ENCODE measurements at regions not wholly inside any gene's neighbourhood (a gene's known extent, or its start where the extent isn't known, plus 50 kb on each side); places are given as distances from the start of the nearest gene placed in this dataset.

DNA sequence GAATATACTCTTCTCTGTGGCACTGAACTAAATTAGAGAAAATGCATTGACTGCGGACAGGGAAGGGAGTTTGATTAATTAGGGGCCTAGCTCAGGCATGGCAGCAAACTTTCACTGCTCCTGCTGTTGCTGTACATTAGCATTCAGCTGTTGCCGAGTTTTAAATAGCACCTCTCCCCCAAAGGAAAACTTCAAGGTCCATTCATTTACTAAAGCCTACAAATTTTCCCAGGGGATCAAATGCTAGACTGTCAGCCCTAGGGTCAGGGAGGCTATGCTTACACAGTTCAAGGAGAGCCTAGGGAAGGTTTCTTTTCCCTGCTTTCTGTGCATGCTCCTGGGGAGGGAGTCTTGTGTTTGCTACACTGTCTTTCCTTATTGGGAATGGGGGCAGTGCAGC, 60.0 kb upstream of the GZMB start:
- ATAC-seq (no peak), DNase-seq (ENCODE audit: low read depth in 1 of 2, low spot score in 1 of 2) (no peak), FAIRE-seq (no peak)
- ChIA-PET POLR2A (no interaction called here), CTCF (no interaction called here)
- TF ChIP-seq EHMT2 (IDR thresholded peaks at IDR 0.05; ENCODE audit: low read depth) (no peak), PBX3 (IDR thresholded peaks at IDR 0.05) (no peak), HOXA7 (CRISPR knock-in tag; IDR thresholded peaks at IDR 0.05) (no peak), RFX5 (IDR thresholded peaks at IDR 0.05) (no peak), POLR2A (IDR thresholded peaks at IDR 0.05; ENCODE audit: low read length) (no peak)
- TF ChIP-seq, protein P1, sequence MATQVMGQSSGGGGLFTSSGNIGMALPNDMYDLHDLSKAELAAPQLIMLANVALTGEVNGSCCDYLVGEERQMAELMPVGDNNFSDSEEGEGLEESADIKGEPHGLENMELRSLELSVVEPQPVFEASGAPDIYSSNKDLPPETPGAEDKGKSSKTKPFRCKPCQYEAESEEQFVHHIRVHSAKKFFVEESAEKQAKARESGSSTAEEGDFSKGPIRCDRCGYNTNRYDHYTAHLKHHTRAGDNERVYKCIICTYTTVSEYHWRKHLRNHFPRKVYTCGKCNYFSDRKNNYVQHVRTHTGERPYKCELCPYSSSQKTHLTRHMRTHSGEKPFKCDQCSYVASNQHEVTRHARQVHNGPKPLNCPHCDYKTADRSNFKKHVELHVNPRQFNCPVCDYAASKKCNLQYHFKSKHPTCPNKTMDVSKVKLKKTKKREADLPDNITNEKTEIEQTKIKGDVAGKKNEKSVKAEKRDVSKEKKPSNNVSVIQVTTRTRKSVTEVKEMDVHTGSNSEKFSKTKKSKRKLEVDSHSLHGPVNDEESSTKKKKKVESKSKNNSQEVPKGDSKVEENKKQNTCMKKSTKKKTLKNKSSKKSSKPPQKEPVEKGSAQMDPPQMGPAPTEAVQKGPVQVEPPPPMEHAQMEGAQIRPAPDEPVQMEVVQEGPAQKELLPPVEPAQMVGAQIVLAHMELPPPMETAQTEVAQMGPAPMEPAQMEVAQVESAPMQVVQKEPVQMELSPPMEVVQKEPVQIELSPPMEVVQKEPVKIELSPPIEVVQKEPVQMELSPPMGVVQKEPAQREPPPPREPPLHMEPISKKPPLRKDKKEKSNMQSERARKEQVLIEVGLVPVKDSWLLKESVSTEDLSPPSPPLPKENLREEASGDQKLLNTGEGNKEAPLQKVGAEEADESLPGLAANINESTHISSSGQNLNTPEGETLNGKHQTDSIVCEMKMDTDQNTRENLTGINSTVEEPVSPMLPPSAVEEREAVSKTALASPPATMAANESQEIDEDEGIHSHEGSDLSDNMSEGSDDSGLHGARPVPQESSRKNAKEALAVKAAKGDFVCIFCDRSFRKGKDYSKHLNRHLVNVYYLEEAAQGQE (IDR thresholded peaks at IDR 0.05), result no peak
- Histone ChIP-seq H3K4me3 (no peak overlapping the region), H3K9me3 (no peaks in the 10 kb centered on the region), H3K4me2 (no peak overlapping the region), H3K4me1 (no peaks in the 10 kb centered on the region), H3K27ac (no peak overlapping the region)
- 7% methylated on average over 2 of the region's 2 CpGs for WGBS (ENCODE audit: missing lambda C conversion rate)

GRCh38 chr14:24693353-24693737, 59.4 kb upstream of the GZMB start:
- FAIRE-seq (no peak), ATAC-seq (no peak), DNase-seq (ENCODE audit: low read depth in 1 of 2, low spot score in 1 of 2) (no peak)
- ChIA-PET CTCF (no interaction called here), POLR2A (no interaction called here)
- WGBS (ENCODE audit: missing lambda C conversion rate), result 1% methylated on average over 3 of the region's 3 CpGs
- no peaks in the 10 kb centered on the region for H3K4me1 ChIP-seq
- H3K4me3 ChIP-seq, result no peak overlapping the region
- H3K27ac ChIP-seq, result no peak overlapping the region
- H3K9me3 ChIP-seq, result no peaks in the 10 kb centered on the region
- no peak overlapping the region for H3K4me2 ChIP-seq
- TF ChIP-seq HOXB5 (CRISPR knock-in tag; IDR thresholded peaks at IDR 0.05), result no peak
- TF ChIP-seq, protein P2, sequence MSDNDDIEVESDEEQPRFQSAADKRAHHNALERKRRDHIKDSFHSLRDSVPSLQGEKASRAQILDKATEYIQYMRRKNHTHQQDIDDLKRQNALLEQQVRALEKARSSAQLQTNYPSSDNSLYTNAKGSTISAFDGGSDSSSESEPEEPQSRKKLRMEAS (IDR thresholded peaks at IDR 0.05), result no peak
- no peak for TF ChIP-seq FOXS1 (CRISPR knock-in tag; IDR thresholded peaks at IDR 0.05)
- TF ChIP-seq MYC (IDR thresholded peaks at IDR 0.05; ENCODE audit: borderline replicate concordance, low read length), result no peak
- TF ChIP-seq SREBF2 (IDR thresholded peaks at IDR 0.05), result no peak
- no peak for TF ChIP-seq ZSCAN20 (CRISPR knock-in tag; IDR thresholded peaks at IDR 0.05)
- TF ChIP-seq HEYL (CRISPR knock-in tag; IDR thresholded peaks at IDR 0.05), result no peak
- no peak for TF ChIP-seq RCOR1 (IDR thresholded peaks at IDR 0.05; ENCODE audit: low read depth, low read length)
- TF ChIP-seq HDAC2 (IDR thresholded peaks at IDR 0.05), result no peak
- TF ChIP-seq TP53 (CRISPR knock-in tag; IDR thresholded peaks at IDR 0.05), result no peak
- TF ChIP-seq PBX3 (IDR thresholded peaks at IDR 0.05), result no peak
- no peak for TF ChIP-seq TFCP2L1 (CRISPR knock-in tag; IDR thresholded peaks at IDR 0.05)
- TF ChIP-seq, protein P3, sequence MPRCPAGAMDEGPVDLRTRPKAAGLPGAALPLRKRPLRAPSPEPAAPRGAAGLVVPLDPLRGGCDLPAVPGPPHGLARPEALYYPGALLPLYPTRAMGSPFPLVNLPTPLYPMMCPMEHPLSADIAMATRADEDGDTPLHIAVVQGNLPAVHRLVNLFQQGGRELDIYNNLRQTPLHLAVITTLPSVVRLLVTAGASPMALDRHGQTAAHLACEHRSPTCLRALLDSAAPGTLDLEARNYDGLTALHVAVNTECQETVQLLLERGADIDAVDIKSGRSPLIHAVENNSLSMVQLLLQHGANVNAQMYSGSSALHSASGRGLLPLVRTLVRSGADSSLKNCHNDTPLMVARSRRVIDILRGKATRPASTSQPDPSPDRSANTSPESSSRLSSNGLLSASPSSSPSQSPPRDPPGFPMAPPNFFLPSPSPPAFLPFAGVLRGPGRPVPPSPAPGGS (IDR thresholded peaks at IDR 0.05), result no peak
- TF ChIP-seq KDM1A (IDR thresholded peaks at IDR 0.05; ENCODE audit: low read depth), result no peak
- TF ChIP-seq EHMT2 (IDR thresholded peaks at IDR 0.05; ENCODE audit: low read depth), result no peak
- TF ChIP-seq ZNF302 (CRISPR knock-in tag; IDR thresholded peaks at IDR 0.05), result no peak
- TF ChIP-seq MAZ (IDR thresholded peaks at IDR 0.05; ENCODE audit: borderline replicate concordance, low read depth, low read length), result no peak
- TF ChIP-seq RARB (CRISPR knock-in tag; IDR thresholded peaks at IDR 0.05), result no peak
- no peak for TF ChIP-seq ESRRA (IDR thresholded peaks at IDR 0.05; ENCODE audit: borderline replicate concordance, low read length)

Measured in A549 (cell line).